ENCODE measurements at regions not wholly inside any gene's neighbourhood (a gene's known extent, or its start where the extent isn't known, plus 50 kb on each side); places are given as distances from the start of the nearest gene placed in this dataset.

DNA sequence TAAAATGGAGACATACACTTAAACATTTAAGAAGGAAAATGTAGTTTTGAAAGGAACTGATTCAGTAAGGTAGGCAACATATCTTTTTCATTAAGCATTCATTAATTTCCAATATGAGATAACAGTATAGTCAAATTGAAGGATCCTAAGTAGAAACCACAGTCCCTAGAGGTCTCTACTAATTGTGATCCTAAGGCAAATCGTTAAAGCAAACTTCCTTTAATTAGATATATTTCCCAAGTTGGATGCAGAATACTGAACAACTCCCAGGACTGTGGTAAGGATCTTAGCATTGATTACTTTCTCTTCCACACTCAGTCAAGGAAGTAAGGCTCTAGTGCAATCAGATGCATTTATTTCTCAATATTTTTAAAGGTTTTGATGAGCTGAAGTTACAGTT, 604.1 kb upstream of the GJE1 start:
- no peak overlapping the region for H3K9ac ChIP-seq (ENCODE audit: low read length)
- H3K27me3 ChIP-seq (ENCODE audit: insufficient read depth, low read depth, low read length): no peaks in the 10 kb centered on the region
- no peak overlapping the region for H3K4me2 ChIP-seq (ENCODE audit: low read length)
- H3K27ac ChIP-seq (ENCODE audit: low read length): no peak overlapping the region
- no peaks in the 10 kb centered on the region for H3K9me3 ChIP-seq (ENCODE audit: low read length)
- H4K20me1 ChIP-seq (ENCODE audit: insufficient read depth): no peaks in the 10 kb centered on the region
- H3F3A ChIP-seq (ENCODE audit: insufficient read depth, low read length, poor library complexity, severe bottlenecking): no peaks in the 10 kb centered on the region
- H3K4me3 ChIP-seq (ENCODE audit: low read length): no peak overlapping the region
- TF ChIP-seq EZH2 (IDR thresholded peaks at IDR 0.05; ENCODE audit: borderline replicate concordance, insufficient read depth, low read length, poor library complexity, severe bottlenecking) (no peak), RAD21 (conservative IDR thresholded peaks at IDR 0.05) (no peak), POLR2AphosphoS5 (IDR thresholded peaks at IDR 0.05) (no peak), SMC3 (conservative IDR thresholded peaks at IDR 0.05; ENCODE audit: poor library complexity) (no peak), EP300 (conservative IDR thresholded peaks at IDR 0.05; ENCODE audit: poor library complexity, severe bottlenecking) (no peak)
- TF ChIP-seq, protein P1, sequence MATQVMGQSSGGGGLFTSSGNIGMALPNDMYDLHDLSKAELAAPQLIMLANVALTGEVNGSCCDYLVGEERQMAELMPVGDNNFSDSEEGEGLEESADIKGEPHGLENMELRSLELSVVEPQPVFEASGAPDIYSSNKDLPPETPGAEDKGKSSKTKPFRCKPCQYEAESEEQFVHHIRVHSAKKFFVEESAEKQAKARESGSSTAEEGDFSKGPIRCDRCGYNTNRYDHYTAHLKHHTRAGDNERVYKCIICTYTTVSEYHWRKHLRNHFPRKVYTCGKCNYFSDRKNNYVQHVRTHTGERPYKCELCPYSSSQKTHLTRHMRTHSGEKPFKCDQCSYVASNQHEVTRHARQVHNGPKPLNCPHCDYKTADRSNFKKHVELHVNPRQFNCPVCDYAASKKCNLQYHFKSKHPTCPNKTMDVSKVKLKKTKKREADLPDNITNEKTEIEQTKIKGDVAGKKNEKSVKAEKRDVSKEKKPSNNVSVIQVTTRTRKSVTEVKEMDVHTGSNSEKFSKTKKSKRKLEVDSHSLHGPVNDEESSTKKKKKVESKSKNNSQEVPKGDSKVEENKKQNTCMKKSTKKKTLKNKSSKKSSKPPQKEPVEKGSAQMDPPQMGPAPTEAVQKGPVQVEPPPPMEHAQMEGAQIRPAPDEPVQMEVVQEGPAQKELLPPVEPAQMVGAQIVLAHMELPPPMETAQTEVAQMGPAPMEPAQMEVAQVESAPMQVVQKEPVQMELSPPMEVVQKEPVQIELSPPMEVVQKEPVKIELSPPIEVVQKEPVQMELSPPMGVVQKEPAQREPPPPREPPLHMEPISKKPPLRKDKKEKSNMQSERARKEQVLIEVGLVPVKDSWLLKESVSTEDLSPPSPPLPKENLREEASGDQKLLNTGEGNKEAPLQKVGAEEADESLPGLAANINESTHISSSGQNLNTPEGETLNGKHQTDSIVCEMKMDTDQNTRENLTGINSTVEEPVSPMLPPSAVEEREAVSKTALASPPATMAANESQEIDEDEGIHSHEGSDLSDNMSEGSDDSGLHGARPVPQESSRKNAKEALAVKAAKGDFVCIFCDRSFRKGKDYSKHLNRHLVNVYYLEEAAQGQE (IDR thresholded peaks at IDR 0.05; ENCODE audit: borderline replicate concordance): no peak
- TF ChIP-seq, protein P2, sequence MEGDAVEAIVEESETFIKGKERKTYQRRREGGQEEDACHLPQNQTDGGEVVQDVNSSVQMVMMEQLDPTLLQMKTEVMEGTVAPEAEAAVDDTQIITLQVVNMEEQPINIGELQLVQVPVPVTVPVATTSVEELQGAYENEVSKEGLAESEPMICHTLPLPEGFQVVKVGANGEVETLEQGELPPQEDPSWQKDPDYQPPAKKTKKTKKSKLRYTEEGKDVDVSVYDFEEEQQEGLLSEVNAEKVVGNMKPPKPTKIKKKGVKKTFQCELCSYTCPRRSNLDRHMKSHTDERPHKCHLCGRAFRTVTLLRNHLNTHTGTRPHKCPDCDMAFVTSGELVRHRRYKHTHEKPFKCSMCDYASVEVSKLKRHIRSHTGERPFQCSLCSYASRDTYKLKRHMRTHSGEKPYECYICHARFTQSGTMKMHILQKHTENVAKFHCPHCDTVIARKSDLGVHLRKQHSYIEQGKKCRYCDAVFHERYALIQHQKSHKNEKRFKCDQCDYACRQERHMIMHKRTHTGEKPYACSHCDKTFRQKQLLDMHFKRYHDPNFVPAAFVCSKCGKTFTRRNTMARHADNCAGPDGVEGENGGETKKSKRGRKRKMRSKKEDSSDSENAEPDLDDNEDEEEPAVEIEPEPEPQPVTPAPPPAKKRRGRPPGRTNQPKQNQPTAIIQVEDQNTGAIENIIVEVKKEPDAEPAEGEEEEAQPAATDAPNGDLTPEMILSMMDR (IDR thresholded peaks at IDR 0.05; ENCODE audit: poor library complexity, severe bottlenecking): no peak
- no peaks in the 10 kb centered on the region for H3K79me2 ChIP-seq (replicated peaks; ENCODE audit: insufficient read depth, low read length)
- H3K36me3 ChIP-seq (ENCODE audit: insufficient read depth, low read length): no peaks in the 10 kb centered on the region
- no peak overlapping the region for H2AFZ ChIP-seq (ENCODE audit: low read depth, low read length)
- H3K9me2 ChIP-seq (ENCODE audit: insufficient read depth, low read length): no peaks in the 10 kb centered on the region

DNA sequence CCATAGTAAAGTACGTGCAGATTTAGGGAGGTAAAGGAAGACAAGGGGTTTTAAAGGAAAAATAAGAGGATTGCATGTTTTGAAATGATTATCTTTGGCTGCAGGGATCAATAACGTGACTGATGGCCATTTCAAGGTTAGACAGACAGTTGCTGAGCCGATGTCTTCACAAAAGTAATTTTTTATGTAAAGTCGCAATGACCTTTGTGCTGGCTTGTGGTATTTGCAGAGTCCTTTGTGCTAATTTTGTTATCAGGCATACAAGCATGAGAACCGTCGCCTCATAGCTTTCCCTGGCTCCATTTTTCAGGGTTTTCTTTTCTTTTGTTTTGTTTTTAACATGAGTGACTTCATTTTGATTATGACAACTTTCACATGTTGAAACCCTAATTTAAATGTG, 605.7 kb upstream of the GJE1 start:
- no peaks in the 10 kb centered on the region for H3K36me3 ChIP-seq (ENCODE audit: insufficient read depth, low read length)
- H3K9ac ChIP-seq (ENCODE audit: low read length): no peak overlapping the region
- no peaks in the 10 kb centered on the region for H3K9me2 ChIP-seq (ENCODE audit: insufficient read depth, low read length)
- no peaks in the 10 kb centered on the region for H3K9me3 ChIP-seq (ENCODE audit: low read length)
- no peaks in the 10 kb centered on the region for H3F3A ChIP-seq (ENCODE audit: insufficient read depth, low read length, poor library complexity, severe bottlenecking)
- no peaks in the 10 kb centered on the region for H3K27me3 ChIP-seq (ENCODE audit: insufficient read depth, low read depth, low read length)
- TF ChIP-seq, protein P1 (IDR thresholded peaks at IDR 0.05; ENCODE audit: borderline replicate concordance): no peak
- TF ChIP-seq EZH2 (IDR thresholded peaks at IDR 0.05; ENCODE audit: borderline replicate concordance, insufficient read depth, low read length, poor library complexity, severe bottlenecking): no peak
- TF ChIP-seq POLR2AphosphoS5 (IDR thresholded peaks at IDR 0.05): no peak
- no peak for TF ChIP-seq RAD21 (conservative IDR thresholded peaks at IDR 0.05)
- TF ChIP-seq SMC3 (conservative IDR thresholded peaks at IDR 0.05; ENCODE audit: poor library complexity): no peak
- TF ChIP-seq EP300 (conservative IDR thresholded peaks at IDR 0.05; ENCODE audit: poor library complexity, severe bottlenecking): no peak
- TF ChIP-seq, protein P2 (IDR thresholded peaks at IDR 0.05; ENCODE audit: poor library complexity, severe bottlenecking): no peak
- TF ChIP-seq TAF1 (IDR thresholded peaks at IDR 0.05; ENCODE audit: low read depth): no peak
- no peak for TF ChIP-seq MXI1 (conservative IDR thresholded peaks at IDR 0.05; ENCODE audit: poor library complexity, severe bottlenecking)
- H4K20me1 ChIP-seq (ENCODE audit: insufficient read depth): no peaks in the 10 kb centered on the region
- no peak overlapping the region for H3K4me2 ChIP-seq (ENCODE audit: low read length)
- no peak overlapping the region for H3K27ac ChIP-seq (ENCODE audit: low read length)
- H2AFZ ChIP-seq (ENCODE audit: low read depth, low read length): no peak overlapping the region
- H3K4me3 ChIP-seq (ENCODE audit: low read length): no peak overlapping the region
- H3K79me2 ChIP-seq (replicated peaks; ENCODE audit: insufficient read depth, low read length): no peaks in the 10 kb centered on the region

Data from neural cell (in vitro differentiated cells).